Cardiac fibroblast (primary cell): ENCODE measurements at regions not wholly inside any gene's neighbourhood (a gene's known extent, or its start where the extent isn't known, plus 50 kb on each side); places are given as distances from the start of the nearest gene placed in this dataset.

Experiments
- DNase-seq, 2 donors: peaks; one replicate each; pipeline versions ENCODE4 v3.0.0 to v3.0.0-alpha.2; 2010; ENCODE audit warnings: low read depth in 2 of 2
- H3K4me3 ChIP-seq, 2 donors: replicated peaks in 1 of 2; 1 replicate in 1 of 2; 2 replicates in 1 of 2; pipeline ENCODE4 v1.5.1; 2011; ENCODE audit warnings: low read depth in 2 of 2, low read length in 2 of 2, mild to moderate bottlenecking in 2 of 2, moderate library complexity in 1 of 2
- TF ChIP-seq, protein P1 (sequence below): IDR thresholded peaks from one replicate; pipeline ENCODE4 v1.5.1; 2011; ENCODE audit warnings: low read depth, mild to moderate bottlenecking, low read length, inconsistent platforms

DNA sequence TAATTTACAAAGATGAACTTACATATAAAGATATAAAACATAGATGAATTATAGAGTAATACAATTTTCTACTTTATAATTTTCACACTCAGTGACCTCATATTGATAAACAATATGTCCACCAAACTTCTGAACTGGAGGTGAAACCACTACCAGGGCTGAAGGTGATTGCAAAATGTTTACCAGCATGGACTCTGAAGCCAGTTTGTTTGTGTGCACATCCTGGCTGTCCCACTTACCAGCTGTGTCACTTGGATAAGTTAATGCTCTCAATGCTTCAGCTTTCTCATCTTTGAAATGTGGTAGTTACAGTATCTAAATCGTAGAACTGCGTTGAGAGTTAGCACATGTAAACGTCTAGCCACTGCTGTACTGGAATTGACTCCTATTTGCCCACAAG lies 392.6 kb downstream of the HNRNPD start:
- TF ChIP-seq, protein P1, sequence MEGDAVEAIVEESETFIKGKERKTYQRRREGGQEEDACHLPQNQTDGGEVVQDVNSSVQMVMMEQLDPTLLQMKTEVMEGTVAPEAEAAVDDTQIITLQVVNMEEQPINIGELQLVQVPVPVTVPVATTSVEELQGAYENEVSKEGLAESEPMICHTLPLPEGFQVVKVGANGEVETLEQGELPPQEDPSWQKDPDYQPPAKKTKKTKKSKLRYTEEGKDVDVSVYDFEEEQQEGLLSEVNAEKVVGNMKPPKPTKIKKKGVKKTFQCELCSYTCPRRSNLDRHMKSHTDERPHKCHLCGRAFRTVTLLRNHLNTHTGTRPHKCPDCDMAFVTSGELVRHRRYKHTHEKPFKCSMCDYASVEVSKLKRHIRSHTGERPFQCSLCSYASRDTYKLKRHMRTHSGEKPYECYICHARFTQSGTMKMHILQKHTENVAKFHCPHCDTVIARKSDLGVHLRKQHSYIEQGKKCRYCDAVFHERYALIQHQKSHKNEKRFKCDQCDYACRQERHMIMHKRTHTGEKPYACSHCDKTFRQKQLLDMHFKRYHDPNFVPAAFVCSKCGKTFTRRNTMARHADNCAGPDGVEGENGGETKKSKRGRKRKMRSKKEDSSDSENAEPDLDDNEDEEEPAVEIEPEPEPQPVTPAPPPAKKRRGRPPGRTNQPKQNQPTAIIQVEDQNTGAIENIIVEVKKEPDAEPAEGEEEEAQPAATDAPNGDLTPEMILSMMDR = no peak
- DNase-seq = no peak
- H3K4me3 ChIP-seq = no peak overlapping the region

GRCh38 chr4:81974523-81974922 lies 399.3 kb downstream of the HNRNPD start:
- no peak overlapping the region for H3K4me3 ChIP-seq
- TF ChIP-seq, protein P1 = no peak
- DNase-seq = no peak

GRCh38 chr4:81971637-81972381 lies 402.0 kb downstream of the HNRNPD start:
- TF ChIP-seq, protein P1 = no peak
- no peak for DNase-seq
- H3K4me3 ChIP-seq = no peak overlapping the region

DNA sequence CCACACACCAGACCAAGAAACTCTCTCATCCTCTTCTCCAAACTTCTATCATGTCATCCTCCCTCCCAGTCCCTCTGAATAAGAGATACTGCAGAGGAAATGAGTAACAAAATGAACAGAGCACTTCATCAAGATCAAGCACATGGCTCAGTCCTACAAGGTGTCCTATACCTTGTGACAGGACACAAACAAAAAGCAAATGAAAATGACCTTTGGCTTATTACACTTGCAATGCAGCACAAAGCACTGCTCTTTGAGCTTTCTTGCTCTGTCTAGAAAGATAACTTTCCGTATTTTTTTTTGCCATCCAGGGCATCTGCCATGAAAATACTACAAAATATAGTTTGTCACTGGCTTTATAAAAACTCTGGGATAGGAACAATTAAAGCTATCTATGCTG lies 402.7 kb downstream of the HNRNPD start:
- no peak for DNase-seq
- TF ChIP-seq, protein P1 = no peak
- no peak overlapping the region for H3K4me3 ChIP-seq

DNA sequence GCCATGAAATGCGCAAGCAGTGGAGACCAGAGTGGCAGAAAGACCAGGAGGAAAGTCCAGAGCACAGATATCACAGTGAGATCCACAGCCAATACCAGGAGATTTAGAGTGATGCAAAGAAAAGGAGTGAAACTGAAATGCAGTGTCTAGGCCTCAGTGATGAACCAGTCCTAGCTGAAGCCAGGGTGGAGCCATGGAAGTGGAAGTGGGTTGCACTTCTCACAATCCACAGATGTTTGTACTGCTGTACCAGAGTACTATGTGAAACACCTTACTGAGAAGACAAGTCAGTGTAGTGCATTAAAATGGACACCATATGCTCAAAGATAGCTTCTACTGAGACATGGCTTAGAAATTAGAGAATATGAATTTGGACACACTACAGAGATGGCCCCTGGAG lies 403.3 kb downstream of the HNRNPD start:
- no peak overlapping the region for H3K4me3 ChIP-seq
- TF ChIP-seq, protein P1 = no peak

DNA sequence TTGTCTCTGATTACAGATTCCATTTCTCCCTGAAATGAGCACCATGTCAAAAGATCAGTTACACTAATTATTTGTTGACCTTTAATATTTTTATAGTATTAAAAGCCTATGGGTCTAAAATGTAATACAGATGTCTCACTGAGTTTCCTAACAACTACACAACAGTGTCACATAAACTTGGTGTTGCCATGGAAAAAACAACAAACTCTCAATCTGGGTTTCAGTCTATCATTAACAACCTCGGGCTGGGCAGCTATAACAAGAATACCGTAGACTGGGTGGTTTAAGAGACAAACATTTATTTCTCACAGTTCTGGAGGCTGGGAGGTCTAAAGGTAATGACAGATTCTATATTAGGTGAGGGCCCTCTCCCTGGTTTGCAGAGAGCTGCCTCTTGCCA lies 407.1 kb downstream of the HNRNPD start:
- TF ChIP-seq, protein P1 = no peak
- H3K4me3 ChIP-seq = no peak overlapping the region
- DNase-seq = no peak

More for the DNA sequence above, 403.3 kb downstream of the HNRNPD start:
- no peak for DNase-seq

DNA sequence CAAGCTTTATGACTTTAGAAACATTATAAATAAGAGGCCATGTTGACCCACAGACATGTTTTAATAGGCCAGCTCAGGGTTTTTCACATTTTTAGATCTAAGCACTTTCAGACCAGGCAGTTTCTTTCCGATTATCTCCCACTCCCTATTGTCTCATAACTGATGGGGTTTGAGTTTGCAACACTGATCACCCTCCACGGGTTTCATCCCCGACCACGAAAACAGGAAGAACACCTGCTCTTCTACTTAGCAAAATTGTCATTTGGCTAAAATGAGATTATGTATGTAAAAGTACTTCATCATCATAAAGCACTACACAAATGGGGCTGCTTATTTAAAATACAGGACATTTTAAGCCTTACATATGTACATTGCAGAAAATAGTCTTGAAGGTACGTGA lies 407.9 kb downstream of the HNRNPD start:
- H3K4me3 ChIP-seq = no peak overlapping the region
- TF ChIP-seq, protein P1 = no peak
- no peak for DNase-seq
